NCI-H82 treated with DMSO at 0.1 percent for 48 hours (cell line): ENCODE measurements at regions not wholly inside any gene's neighbourhood (a gene's known extent, or its start where the extent isn't known, plus 50 kb on each side); places are given as distances from the start of the nearest gene placed in this dataset.
"Not testable (repeated sequence)": the region's sequence is repeated elsewhere in the genome, so short reads cannot be mapped to it uniquely, and the experiment has no call there.

Experiments
- DNase-seq: peaks from one replicate; lab custom pipeline; 2025; ENCODE audit not compliant: unreplicated experiment; lab: John Stamatoyannopoulos, UW

- no peak for DNase-seq
These were observed 109.3 kb upstream of the IFNE start for GRCh38 chr9:21591221-21592062.

DNA sequence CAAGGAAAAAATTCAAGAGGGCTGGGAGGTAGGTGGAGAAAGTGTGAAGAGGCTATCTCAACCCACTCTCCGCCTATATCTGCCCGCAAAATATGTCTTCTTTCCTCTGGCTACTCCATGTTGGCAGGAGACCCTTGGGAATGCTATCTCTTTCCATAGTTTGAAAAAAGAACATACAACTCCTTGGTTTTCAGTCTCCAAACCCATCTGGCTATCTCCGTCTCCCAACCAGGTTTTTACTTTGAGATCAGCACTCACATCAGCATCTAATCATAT is 109.9 kb upstream of the IFNE start:
- no peak for DNase-seq

DNA sequence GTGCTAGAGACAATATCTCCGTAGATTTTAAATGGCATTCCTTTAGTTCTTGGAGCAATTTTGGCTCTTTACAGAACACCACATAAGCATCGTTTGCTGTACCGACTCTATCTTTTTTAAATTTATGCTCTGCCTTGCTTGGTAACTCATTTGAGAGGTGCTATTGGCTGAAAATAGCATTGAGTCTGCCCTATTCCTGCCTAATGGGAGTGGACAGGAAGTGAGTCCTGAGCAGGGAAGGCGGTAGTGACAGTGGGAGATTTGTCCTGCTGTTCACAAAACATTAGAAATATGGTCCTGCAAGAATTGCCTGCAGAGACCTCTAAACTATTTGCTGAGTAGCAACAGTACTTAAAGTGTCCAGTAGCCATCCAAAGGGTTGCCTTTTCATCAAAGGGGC is 115.2 kb upstream of the IFNE start:
- DNase-seq = no peak

GRCh38 chr9:21598749-21599148 is 116.6 kb upstream of the IFNE start:
- DNase-seq = no peak

DNA sequence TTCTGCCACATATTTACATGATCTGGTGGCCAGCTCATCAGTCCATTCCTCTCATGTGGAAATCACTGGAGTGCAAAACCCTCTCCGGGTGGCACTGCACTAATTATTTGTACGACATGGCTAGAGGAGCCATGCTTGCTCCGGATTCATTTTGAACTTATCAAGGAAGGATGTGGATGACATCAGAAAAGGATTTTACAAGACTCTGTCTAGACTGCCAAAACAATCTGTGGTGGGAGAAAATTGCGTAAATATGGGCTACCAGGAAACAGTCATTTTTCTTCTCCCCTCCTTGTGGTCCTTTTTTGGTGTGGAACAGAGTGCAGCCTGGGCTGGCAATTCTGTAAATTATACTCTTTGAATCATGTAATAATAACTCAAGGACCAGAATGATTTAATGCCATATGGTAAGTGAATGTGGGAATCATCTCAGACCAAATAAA is 123.4 kb upstream of the IFNE start:
- DNase-seq = no peak

- no peak for DNase-seq
These were observed 125.5 kb upstream of the IFNE start for GRCh38 chr9:21607576-21607975.

- no peak for DNase-seq
These were observed 126.1 kb upstream of the IFNE start for GRCh38 chr9:21608200-21608599.

- DNase-seq = no peak
These were observed 127.4 kb upstream of the IFNE start for GRCh38 chr9:21609506-21609905.

DNA sequence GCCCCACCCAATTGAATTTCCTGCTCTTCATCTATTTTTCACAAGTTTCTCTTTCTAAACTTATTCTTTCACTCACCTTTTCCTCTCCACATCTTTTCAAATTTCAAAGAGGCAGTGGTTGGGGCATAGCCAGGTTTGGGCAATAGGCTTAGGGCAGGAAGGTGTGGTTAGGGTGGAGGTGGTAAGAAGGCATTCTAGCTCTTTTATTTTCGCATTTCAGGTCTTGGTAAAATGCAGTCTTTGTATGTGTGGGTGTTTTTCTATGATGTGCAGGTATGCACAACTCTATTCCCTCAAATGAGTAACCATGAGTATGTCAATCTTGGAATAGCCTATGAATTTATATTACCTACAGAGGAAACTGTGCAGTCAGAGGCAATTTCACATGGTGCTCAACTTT is 129.8 kb upstream of the IFNE start:
- no peak for DNase-seq

GRCh38 chr9:21615018-21615417 is 132.9 kb upstream of the IFNE start:
- no peak for DNase-seq

GRCh38 chr9:21615446-21615845 is 133.3 kb upstream of the IFNE start:
- no peak for DNase-seq

- DNase-seq = no peak
These were observed 134.1 kb upstream of the IFNE start for GRCh38 chr9:21616082-21616778.

DNA sequence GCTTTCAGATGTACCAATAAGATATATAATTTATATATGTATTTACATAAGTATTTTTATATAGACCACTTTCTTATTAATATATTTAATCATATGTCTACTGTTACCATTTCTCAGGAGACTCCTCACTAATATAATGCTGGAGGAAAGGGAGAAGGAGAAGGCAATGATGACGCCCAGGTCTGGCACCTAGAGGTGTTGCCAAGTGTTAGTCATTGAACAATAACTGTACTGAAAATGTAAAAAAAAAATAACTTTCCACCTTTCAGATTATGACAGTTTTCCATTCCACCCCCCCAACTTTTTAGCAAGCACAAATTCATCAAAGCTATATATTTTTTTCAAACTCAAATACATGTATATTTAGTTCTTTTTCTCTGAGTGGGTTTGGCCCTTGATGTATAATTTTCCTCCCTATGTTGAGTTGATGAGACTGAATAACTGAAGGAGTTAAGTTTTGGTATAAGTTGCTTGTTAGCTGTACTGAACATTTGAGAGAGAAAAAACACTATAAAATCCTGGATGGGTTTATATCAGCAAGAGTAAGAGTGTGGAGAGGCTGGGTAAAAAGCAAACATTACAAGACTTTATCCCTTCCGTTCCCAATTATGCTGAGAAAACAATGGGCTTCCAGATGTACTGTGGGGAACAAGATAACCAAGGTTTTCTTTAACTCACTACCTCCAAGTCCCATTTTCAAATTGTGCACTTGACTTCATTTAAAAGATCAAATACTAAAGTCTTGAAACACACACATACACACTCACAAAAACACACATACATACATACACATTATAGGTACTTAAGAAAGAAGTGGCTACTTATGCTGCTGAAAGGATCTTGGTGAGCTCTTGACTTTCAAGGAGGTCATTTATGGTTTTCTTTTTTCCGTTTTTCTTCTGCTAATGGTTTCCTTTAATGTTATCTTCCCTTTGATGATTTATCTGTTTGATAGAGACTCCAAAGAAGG is 142.8 kb upstream of the IFNE start:
- no peak for DNase-seq

GRCh38 chr9:21626493-21626892 is 144.4 kb upstream of the IFNE start:
- no peak for DNase-seq

DNA sequence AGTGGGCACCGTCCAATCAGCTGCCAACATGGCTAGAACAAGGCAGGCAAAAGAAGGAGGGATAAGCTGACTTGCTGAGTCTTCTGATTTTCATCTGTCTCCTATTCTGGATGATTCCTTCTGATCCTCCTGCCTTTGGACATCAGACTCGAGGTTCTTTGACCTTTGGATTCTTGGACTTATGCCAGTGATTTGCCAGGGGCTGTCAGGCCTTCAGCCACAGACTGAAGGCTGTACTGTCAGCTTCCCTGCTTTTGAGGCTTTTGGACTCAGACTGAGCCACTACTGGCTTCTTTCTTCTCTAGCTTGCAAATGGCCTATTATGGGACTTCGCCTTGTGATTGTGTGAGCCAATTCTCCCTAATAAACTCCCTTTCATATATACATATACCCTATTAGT is 146.8 kb upstream of the IFNE start:
- not testable (repeated sequence) for DNase-seq

- no peak for DNase-seq
These were observed 152.8 kb upstream of the IFNE start for GRCh38 chr9:21634951-21635350.

- no peak for DNase-seq
These were observed 156.0 kb upstream of the IFNE start for GRCh38 chr9:21638104-21638503.

- no peak for DNase-seq
These were observed 149.3 kb upstream of the MTAP start for GRCh38 chr9:21653091-21653490.

DNA sequence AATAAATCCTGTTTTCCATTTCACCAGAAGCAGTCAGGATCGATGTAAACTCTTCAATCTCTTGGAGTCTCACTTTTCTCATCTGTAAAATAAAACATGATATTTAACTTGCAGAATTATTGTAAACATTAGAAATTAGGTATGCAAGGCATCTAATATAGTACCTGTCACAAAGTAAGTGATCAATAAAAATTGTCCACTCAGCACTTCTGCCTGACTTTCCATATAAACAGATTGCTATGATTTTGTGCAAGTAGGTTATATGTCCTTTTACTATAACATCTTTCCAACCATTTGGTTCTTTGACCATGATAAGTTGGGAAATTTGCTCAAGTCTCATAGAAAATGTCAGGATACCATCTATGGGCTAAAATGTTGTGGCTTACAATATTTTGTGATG is 148.8 kb upstream of the MTAP start:
- no peak for DNase-seq

GRCh38 chr9:21656776-21657674 is 145.4 kb upstream of the MTAP start:
- DNase-seq = no peak
